Colonic mucosa (tissue), 4 donors: ENCODE measurements at regions not wholly inside any gene's neighbourhood (a gene's known extent, or its start where the extent isn't known, plus 50 kb on each side); places are given as distances from the start of the nearest gene placed in this dataset.

ENCODE experiments used
- DNase-seq: peaks from one replicate; pipeline ENCODE4 v3.0.0-alpha.2; 2020
- H3K27ac ChIP-seq: fragments of 200-600 bp; one replicate; pipeline ENCODE4 v1.8.0; 2021
- H3K27me3 ChIP-seq: fragments of 200-600 bp; one replicate; pipeline ENCODE4 v1.8.0; 2021
- H3K36me3 ChIP-seq: fragments of 200-600 bp; one replicate; pipeline ENCODE4 v1.8.0; 2021
- H3K4me1 ChIP-seq: fragments of 200-600 bp; one replicate; pipeline ENCODE4 v1.8.0; 2021; ENCODE audit warnings: mild to moderate bottlenecking
- H3K4me3 ChIP-seq: fragments of 200-600 bp; one replicate; pipeline ENCODE4 v1.8.0; 2021
- H3K9ac ChIP-seq, 2 donors: one replicate each; pipeline ENCODE4 v1.7.0; 2013; ENCODE audit warnings: control low read depth in 2 of 2, low read depth in 2 of 2, low read length in 2 of 2
- H3K9me3 ChIP-seq: fragments of 200-600 bp; one replicate; pipeline ENCODE4 v1.8.0; 2021
- CTCF ChIP-seq: fragments of 200-600 bp; IDR thresholded peaks from one replicate; pipeline ENCODE4 v1.8.0; 2022; ENCODE audit warnings: antibody characterized with exemption, mild to moderate bottlenecking
- intact Hi-C: fragments of 100-400 bp; cut with DNase I; formaldehyde crosslinking; loops from one replicate; pipeline ENCODE4 v1.14.1; 2022
- donor health status: healthy.
- donor health status: DM: no; HTN: no; CAD: no.
- donor health status: DM: no; HTN: no; CAD: no.

GRCh38 chr4:189499696-189500095, 441.0 kb upstream of the FRG1 start:
- DNase-seq, result no peak
- Histone ChIP-seq H3K4me3 (no peak overlapping the region), H3K27me3 (no peaks in the 10 kb centered on the region), H3K36me3 (no peaks in the 10 kb centered on the region), H3K9me3 (no peaks in the 10 kb centered on the region), H3K27ac (no peak overlapping the region), H3K4me1 (no peaks in the 10 kb centered on the region), H3K9ac (no peak overlapping the region)
- intact Hi-C loops, result no loop called here
- TF ChIP-seq CTCF, result no peak

GRCh38 chr4:189500970-189501369, 439.7 kb upstream of the FRG1 start:
- no peaks in the 10 kb centered on the region for H3K36me3 ChIP-seq
- no peak overlapping the region for H3K9ac ChIP-seq
- no peak overlapping the region for H3K27ac ChIP-seq
- no peak overlapping the region for H3K4me3 ChIP-seq
- no peaks in the 10 kb centered on the region for H3K9me3 ChIP-seq
- no peaks in the 10 kb centered on the region for H3K27me3 ChIP-seq
- intact Hi-C loops, result no loop called here
- no peak for TF ChIP-seq CTCF
- DNase-seq, result no peak
- H3K4me1 ChIP-seq, result no peaks in the 10 kb centered on the region

DNA sequence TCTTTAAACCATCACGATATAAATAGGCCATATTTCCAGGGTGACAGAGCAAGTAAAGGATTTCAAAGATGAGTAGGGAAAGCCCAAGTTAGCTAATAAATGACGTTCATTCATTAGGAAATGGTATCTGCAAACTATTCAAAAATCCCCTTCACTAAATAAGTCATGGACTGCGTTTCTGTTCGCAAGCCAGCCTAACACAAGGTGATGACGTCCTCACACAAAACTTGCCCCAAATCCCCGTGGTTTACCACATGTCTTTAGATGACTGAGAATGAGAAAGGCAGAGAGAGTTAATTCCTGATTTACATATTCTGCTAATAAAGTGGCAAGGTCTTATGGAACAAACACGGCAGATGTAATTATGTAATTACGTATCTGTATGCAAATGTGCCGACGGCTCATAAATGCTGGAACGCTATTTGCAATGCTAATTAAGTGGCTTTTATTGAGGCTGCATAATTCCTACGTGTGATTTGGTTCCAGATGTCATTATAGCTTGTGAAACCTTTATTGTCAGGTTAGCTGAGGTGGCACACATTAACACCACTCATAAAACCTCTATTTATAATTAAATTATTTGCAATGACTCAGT, 437.7 kb upstream of the FRG1 start:
- no peak for TF ChIP-seq CTCF
- no peak overlapping the region for H3K27ac ChIP-seq
- no peak overlapping the region for H3K4me3 ChIP-seq
- no peaks in the 10 kb centered on the region for H3K36me3 ChIP-seq
- H3K27me3 ChIP-seq, result no peaks in the 10 kb centered on the region
- H3K4me1 ChIP-seq, result no peaks in the 10 kb centered on the region
- H3K9ac ChIP-seq, result no peak overlapping the region
- H3K9me3 ChIP-seq, result no peaks in the 10 kb centered on the region
- intact Hi-C loops, result no loop called here
- DNase-seq, result no peak

DNA sequence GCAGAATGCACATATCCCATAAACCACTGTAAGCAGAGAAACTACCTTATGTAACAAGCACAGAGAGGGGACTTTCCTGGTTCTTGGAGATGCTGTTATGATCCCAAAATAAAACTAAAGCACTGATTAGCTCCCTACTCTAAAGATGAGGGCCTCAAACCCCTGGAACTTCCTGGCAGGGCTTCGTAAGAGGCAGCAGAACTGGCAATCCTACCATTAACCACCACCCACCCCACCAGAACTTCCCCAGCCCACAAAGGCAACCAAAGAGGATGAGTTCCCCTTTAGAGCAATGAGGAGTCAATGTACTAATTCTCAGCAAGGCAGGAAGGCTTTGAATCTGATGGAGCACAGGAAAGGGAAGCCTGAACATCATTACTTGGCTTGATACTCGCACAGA, 436.5 kb upstream of the FRG1 start:
- H3K36me3 ChIP-seq, result no peaks in the 10 kb centered on the region
- intact Hi-C loops, result no loop called here
- no peak overlapping the region for H3K4me3 ChIP-seq
- H3K9ac ChIP-seq, result no peak overlapping the region
- H3K27me3 ChIP-seq, result no peaks in the 10 kb centered on the region
- TF ChIP-seq CTCF, result no peak
- no peak for DNase-seq
- no peak overlapping the region for H3K27ac ChIP-seq
- H3K4me1 ChIP-seq, result no peaks in the 10 kb centered on the region
- H3K9me3 ChIP-seq, result no peaks in the 10 kb centered on the region

DNA sequence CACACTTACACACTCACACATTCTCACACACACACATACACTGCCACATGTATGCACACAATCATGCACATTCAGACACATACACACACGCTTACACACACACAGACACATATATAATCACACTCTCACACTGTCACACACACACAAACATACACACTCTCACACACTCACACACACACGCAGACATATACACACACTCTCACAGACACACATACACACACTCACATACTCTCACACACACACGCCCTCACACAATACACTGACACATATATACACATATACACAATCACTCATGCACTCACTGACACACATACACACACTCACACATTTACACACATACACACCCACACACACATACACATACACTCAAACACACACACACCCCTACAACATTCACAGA, 435.3 kb upstream of the FRG1 start:
- intact Hi-C loops, result no loop called here
- Histone ChIP-seq H3K27ac (no peak overlapping the region), H3K27me3 (no peaks in the 10 kb centered on the region), H3K9me3 (no peaks in the 10 kb centered on the region), H3K4me1 (no peaks in the 10 kb centered on the region), H3K9ac (no peak overlapping the region), H3K36me3 (no peaks in the 10 kb centered on the region), H3K4me3 (no peak overlapping the region)
- no peak for TF ChIP-seq CTCF
- no peak for DNase-seq
